GM06990 (cell line): ENCODE measurements at regions not wholly inside any gene's neighbourhood (a gene's known extent, or its start where the extent isn't known, plus 50 kb on each side); places are given as distances from the start of the nearest gene placed in this dataset.

ENCODE experiments used
- DNase-seq: peaks from one replicate; pipeline ENCODE4 v3.0.0-alpha.2; 2011; ENCODE audit not compliant: insufficient read length; ENCODE audit errors: extremely low read depth
- H3K27me3 ChIP-seq: replicated peaks from 2 replicates; pipeline ENCODE4 v1.6.0; 2011; ENCODE audit warnings: low read length; ENCODE audit not compliant: control insufficient read depth, insufficient read depth
- H3K36me3 ChIP-seq: 2 replicates; pipeline ENCODE4 v1.5.1; 2011; ENCODE audit warnings: low read length; ENCODE audit not compliant: control insufficient read depth, insufficient read depth
- H3K4me3 ChIP-seq: replicated peaks from 2 replicates; pipeline ENCODE4 v1.5.1; 2011; ENCODE audit warnings: low read depth, mild to moderate bottlenecking, control low read depth, low read length
- TF ChIP-seq, protein P1 (sequence below): IDR thresholded peaks from 2 replicates; pipeline ENCODE4 v1.5.1; 2011; ENCODE audit warnings: low read length, control low read depth, mild to moderate bottlenecking, inconsistent platforms; ENCODE audit not compliant: insufficient read depth, poor library complexity, severe bottlenecking

DNA sequence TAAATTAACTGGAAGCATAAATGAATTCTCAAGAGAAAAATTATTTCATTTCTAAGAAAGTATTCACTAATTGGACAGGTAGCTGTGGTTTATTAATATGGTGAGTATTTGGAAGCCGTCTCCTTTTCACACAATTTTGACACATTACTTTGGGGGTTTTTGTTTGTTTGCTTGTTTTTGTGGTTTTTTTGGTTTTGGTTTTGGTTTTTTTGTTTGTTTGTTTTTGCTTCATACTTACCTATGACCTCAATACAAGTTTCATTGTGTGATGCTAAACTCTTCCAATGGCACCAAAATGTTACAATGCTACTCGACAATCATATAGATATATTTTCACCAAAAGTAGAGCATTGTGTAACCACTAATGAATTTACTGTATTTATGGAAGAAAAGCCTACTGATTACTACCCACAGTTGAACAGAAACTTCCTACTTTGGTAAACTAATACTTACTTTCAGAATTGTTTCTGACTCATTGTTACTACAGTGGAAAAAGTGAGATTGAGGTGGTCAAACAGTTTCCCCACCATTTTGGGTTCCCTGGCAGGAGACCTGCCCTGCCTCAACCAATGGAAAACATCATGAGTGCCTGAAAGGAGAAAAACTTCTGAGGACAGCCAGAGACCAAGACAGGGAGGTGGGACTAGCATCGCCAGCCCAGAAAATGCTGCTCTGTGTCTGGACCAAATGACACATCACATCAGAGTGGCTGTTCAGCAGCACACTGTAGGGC lies 443.1 kb downstream of the HNRNPD start:
- Histone ChIP-seq H3K4me3 (no peak overlapping the region), H3K36me3 (no peaks in the 10 kb centered on the region), H3K27me3 (no peaks in the 10 kb centered on the region)
- TF ChIP-seq, protein P1, sequence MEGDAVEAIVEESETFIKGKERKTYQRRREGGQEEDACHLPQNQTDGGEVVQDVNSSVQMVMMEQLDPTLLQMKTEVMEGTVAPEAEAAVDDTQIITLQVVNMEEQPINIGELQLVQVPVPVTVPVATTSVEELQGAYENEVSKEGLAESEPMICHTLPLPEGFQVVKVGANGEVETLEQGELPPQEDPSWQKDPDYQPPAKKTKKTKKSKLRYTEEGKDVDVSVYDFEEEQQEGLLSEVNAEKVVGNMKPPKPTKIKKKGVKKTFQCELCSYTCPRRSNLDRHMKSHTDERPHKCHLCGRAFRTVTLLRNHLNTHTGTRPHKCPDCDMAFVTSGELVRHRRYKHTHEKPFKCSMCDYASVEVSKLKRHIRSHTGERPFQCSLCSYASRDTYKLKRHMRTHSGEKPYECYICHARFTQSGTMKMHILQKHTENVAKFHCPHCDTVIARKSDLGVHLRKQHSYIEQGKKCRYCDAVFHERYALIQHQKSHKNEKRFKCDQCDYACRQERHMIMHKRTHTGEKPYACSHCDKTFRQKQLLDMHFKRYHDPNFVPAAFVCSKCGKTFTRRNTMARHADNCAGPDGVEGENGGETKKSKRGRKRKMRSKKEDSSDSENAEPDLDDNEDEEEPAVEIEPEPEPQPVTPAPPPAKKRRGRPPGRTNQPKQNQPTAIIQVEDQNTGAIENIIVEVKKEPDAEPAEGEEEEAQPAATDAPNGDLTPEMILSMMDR = no peak
- no peak for DNase-seq

DNA sequence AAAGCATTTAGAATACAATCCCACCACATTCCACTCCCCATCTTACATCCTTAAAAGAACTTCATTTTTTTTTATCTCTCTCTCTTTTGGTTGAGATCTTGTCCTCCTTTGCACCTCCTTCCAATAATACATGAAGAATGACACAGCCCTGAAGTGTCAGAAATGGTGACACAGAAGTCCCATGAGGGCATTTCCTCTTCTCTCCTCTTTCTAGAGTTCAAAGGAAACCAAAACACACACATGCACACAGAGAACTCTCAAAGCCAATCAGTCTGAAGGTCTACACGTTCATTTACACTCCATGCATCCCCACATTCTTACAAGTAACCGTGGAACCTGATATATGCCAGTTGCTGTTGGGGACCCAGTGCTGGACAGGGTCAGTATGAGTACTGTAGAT lies 450.7 kb downstream of the HNRNPD start:
- TF ChIP-seq, protein P1 = no peak
- H3K4me3 ChIP-seq = no peak overlapping the region
- no peak for DNase-seq
- no peaks in the 10 kb centered on the region for H3K27me3 ChIP-seq
- no peaks in the 10 kb centered on the region for H3K36me3 ChIP-seq

DNA sequence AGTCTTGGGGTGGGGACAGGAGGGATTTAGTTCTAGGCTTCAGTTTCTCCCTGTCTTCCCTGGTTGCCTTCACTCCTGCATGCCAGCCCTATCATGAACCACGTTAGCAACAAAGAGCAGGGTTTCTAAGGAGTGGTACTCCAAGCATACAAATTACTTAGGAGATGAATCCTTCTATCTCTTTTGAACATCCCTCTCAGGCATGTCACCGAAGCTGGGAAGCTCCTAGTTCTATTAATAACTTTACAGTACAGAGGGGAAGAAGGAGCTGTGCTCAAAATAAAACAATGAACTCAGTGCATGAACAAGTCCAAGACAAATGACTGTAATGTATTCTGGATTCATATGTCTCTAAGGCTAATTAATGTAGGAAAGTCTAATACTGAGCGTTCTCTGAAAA lies 450.6 kb upstream of the RASGEF1B start:
- no peaks in the 10 kb centered on the region for H3K27me3 ChIP-seq
- no peak overlapping the region for H3K4me3 ChIP-seq
- TF ChIP-seq, protein P1 = no peak
- no peak for DNase-seq
- no peaks in the 10 kb centered on the region for H3K36me3 ChIP-seq

DNA sequence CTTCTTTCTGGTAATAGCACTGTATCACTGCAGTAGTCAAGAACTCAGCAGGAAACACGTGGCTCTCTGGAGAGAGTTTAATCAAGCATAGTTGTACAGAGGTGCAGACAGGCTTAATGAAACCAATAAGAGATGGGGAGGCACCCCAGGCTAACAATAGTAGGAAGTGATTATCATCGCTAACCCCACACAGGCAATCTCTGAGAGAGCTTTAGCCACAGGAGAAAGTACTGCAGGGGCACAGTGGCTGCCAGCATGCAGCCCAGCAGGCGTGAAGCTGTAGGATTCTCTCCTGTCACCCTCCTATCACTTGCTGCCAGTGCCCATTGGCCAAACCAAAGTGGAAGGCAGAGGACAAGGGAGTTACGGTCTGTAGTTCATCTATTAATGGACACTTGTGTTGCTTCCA lies 450.0 kb upstream of the RASGEF1B start:
- no peak for DNase-seq
- no peak overlapping the region for H3K4me3 ChIP-seq
- TF ChIP-seq, protein P1 = no peak
- no peaks in the 10 kb centered on the region for H3K27me3 ChIP-seq
- H3K36me3 ChIP-seq = no peaks in the 10 kb centered on the region

DNA sequence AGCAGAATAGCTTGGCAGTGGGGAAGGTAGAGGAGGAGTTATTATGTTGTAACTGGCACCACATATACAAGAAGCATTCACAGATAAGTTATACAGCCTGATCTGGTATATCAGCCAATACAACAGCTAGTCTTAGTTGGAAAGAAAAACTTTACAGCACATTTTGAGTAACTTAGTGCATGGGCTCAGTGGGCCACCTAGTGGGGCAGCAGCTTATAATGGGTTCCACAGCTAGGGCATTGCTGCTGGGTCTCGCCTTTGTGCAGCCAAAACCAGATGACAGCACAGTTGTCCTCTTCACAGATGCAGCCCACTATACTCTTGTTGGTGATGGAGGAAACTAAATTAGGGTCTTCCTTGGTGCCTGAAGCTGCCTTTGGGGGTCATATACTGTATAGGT lies 448.1 kb upstream of the RASGEF1B start:
- H3K4me3 ChIP-seq = no peak overlapping the region
- TF ChIP-seq, protein P1 = peak; percentile 30
- no peak for DNase-seq
- H3K27me3 ChIP-seq = no peaks in the 10 kb centered on the region
- H3K36me3 ChIP-seq = no peaks in the 10 kb centered on the region

DNA sequence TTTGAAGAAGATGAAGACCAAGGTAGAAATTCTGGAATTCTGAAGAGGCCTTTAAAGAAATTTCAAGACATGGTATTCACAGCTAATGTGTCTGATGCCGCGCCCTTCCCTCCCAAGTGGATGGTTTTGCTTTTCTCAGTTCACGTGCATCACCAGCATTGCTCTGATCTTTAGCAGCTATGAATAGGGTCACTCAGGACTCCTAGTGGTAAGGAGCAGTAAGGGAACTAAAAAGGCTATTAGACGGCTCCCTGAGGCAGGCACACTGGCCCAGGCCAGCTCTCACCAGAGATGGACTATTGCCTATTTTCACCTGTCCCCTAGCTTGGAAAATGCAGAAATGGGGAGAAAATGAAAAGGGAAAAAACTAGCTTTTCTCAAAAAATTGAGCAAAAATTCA lies 447.5 kb upstream of the RASGEF1B start:
- no peak for DNase-seq
- H3K36me3 ChIP-seq = no peaks in the 10 kb centered on the region
- H3K4me3 ChIP-seq = no peak overlapping the region
- TF ChIP-seq, protein P1 = peak; percentile 51
- no peaks in the 10 kb centered on the region for H3K27me3 ChIP-seq
